SW480 (cell line): ENCODE measurements at regions not wholly inside any gene's neighbourhood (a gene's known extent, or its start where the extent isn't known, plus 50 kb on each side); places are given as distances from the start of the nearest gene placed in this dataset.
"Not testable (repeated sequence)": the region's sequence is repeated elsewhere in the genome, so short reads cannot be mapped to it uniquely, and the experiment has no call there.

ENCODE experiments used
- DNase-seq: peaks from one replicate; pipeline ENCODE4 v3.0.0-alpha.2; 2016; ENCODE audit warnings: low spot score

DNA sequence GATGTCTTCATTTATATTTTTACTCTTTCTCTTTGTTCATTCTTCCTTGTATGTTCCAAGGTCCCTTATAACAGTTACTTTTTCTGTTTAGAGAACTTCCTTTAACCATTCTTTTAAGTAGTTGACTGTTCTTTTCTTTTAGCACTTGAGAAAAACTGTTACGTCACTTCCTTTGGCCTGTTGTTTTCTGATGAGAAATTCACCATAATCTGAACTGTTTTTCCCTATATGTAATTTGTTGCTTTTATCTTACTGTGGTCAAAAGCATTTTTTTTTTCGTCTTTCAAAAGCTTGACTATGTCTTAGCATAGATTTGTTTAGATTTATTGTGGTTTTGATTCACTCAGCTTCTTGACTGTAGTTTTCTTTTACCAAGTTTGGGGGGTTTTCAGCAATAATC, 1660.3 kb upstream of the PCDH10 start:
- DNase-seq: no peak

DNA sequence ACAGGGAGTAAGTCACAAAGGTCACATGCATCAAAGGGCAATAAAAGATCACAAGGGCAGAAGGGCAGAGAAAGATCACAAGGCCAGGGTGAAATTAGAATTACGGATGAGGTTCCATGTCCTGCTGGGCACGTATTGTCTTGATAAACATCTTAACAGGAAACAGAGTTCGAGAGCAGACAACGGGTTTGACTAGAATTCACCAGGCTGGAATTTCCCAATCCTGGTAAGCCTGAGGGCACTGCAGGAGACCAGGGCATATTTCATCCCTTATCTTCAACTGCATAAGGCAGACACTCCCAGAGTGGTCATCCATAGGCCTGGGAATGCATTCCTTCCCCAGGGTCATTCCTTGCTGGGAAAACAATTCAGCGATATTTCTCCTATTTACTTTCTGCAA, 1652.9 kb upstream of the PCDH10 start:
- not testable (repeated sequence) for DNase-seq

DNA sequence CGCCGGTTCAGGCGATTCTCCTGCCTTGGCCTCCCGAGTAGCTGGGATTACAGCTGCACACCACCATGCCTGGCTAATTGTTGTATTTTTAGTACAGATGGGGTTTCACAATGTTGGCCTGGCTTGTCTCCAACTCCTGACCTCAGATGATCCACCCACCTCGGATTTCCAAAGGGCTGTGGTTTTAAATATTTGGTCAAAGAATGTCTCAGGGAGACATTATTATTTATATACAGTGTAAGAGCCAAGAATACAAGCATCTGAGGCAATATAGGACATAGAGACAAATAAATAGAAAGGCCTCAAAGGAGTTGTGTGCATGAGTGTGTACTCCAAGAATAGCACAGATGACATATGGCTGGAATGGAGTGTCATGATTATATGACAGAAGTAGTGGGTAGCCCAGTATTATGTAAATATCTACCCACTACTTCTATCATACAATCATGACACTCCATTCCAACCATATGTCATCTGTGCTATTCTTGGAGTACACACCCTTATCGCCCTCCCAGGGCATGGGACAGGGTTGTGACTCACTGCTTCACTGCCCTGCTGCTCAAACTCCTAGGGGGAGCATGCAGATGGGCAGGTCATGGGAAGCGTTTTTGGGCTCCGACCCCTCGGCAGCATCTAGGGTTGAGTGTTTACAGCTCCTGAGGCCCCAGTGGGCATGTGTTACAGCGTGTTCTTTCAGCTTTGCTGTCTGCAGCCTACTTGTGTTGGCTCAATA, 1649.8 kb upstream of the PCDH10 start:
- no peak for DNase-seq

DNA sequence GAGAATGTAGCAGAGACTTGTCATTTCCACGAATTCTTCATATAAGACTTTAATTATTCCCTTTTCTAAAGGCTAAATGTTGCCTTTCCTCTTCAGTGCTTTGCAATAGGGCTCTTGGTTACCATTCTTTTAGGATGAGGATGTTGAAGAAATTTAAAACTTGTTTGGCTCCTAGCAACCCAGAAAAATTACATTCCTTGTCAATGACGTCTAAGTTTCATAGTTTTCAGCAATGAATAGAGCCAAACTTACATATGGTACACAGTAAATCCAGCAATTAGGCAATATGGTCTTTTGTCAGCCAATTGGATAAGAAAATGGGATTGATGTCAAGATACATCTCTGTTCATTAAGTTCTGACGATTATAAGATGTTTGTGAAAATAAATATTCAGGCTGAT, 1639.6 kb upstream of the PCDH10 start:
- no peak for DNase-seq

DNA sequence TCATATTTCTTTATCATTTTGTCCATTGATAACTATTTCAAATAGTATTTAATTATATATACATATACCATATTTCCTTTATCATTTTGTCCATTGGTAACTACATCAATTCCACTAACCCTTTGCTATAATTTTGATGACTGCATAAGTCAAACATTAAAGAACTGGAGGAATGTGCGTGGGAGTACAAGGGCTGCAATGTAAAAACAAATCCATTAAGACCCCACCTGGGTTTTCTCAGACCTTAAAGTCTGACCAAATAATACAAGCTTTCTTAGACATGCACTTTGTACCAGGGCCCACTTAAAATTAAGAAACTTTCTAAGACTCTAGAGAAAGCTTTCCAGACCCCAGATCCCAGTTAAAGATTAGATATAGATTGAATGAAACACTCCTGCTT, 1622.4 kb upstream of the PCDH10 start:
- no peak for DNase-seq

DNA sequence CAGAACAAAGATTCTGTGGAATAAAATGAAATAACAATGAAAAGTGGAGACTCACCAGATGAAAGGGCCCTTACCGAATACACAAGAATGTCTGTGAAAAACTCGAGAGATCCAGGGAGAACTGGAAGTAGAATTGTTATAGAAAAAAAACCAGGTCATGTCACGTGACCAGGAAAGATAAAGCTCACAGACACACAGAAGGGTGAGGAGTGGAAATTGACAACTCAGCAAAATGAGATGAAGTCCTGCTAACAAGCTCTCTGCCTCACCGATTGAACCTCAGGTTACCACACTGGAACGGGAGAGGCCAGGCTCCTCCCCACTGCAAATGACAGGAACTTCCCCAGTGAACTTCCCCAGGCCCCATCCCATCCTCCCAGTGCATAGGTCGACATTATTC, 1618.0 kb upstream of the PCDH10 start:
- no peak for DNase-seq

DNA sequence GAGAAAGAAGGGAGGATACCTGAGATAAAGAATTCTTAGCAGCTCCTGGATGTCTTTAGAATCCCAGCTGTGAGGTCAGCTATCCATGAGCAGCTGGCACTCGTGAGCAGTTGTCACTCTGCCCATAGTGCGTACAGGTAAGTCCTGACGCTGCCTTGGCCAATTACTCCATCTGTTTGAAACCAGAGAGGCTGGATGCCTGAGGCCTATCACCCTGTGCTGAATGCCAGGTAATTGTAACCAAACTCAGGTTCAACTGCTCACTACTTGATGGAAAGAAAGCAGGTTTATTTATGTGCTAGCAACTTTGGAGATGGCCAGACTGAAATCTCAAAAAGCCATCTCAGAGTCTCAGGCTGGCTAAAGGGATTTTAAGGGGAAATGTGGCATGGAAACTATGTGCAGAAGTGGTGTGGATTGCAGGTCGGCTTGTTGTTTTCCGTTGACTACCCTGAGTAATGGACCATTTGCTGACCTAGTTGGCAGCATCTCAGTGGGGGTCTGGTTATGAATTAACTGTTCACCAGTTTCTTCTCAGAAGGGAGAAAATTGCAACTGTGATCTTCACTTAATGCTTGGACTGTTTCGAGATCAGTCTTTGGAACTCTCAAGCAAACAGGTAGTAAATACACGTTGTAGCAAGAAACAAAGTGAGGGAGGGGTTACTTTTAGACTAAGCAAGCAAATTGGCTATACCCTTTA, 1614.0 kb upstream of the PCDH10 start:
- DNase-seq: no peak

DNA sequence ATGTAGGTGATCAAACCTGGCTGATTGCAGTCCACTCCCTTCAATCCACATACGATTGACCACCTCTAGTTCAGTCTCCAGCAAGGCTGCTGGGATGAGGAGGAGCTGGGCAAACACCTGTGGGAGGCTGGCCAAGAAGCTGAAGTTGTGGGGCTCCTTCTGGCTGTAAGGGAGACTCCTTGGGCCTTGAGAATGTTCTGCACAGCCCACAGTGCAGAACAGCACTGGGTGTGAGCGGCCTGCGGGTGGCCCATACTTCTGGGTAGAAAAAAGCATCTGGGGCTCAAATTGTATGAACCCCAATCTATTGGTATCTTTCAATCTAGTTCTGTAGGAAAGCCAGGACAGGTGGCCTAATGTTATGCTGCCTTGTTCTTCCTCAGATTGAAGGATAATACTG, 1608.8 kb upstream of the PCDH10 start:
- no peak for DNase-seq

DNA sequence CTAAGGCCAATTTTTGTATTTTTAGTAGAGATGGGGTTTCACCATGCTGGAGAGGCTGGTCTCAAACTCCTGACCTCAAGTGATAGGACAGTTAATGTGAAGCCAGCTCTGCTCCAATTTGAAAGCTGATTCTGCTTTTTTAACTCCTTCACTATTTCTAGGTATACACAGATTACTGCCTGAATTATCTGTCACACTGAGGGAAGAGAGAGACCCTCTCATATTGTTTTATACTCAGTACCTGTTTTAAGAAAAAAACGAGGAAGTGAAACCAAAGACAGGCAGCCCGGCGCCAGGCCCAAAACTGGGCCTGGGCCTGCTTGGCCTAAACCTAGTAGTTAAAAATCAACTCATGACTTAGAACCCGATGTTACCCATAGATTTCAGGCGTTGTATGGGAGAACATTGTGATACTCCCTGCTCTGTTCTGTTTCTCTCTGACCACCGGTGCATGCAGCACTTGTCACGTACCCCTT, 1601.5 kb upstream of the PCDH10 start:
- no peak for DNase-seq

DNA sequence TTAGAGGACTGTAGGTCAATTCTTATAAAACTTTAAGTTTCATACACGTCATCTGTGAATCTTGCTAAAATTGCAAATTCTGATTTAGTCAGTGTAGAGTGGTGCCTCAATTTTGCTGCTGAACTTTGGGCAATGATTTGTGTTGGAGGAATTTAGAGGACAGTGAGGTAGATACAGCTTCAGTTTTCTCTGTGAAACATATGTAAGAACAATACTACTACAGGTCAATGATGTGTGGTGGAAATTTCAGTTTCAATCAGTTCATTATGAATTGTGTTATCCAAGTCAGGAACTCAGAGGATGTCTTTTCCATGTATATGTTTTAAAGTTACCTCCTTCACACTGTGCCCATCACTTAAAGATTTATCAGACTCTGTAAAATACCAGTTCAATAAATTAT, 1597.8 kb upstream of the PCDH10 start:
- DNase-seq: no peak

DNA sequence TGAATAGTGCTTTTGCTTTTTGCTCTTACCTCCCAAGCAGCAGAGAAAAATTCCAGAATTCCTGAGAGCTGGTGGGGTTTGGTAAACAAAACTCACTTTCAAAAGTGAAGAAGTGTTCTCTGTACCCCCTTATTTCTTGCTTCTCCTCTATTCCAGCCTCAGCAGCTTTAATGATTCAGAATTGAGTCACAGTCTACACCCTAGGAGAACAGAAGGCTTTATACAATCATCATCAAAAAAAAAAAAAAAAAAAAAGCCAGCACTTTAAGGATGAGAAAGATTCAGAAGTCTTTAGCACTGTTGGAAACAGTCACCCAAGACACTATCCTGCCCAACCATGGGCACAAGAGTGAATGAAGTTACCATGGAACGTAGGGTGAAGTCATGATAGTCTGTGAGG, 1583.1 kb upstream of the PCDH10 start:
- DNase-seq: no peak

DNA sequence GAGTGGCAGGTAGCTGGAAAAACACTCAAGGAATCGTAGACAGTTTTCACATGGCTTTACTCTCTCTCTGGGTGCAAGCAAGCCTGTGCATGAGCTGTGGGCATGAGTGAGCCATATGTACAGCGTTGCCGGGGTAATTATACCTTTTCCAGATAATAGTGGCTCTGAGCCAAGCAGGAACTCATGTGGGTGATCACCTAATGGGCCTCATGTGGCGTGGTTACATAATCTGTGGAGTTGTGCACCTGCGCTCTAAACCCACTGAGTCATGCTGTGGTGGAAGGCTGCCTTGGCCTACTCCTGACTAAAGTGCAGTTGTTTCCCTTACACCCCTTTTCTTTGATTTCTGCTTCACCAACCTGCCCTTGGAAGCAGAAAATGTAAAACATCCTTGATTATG, 1564.5 kb upstream of the PCDH10 start:
- DNase-seq: no peak

DNA sequence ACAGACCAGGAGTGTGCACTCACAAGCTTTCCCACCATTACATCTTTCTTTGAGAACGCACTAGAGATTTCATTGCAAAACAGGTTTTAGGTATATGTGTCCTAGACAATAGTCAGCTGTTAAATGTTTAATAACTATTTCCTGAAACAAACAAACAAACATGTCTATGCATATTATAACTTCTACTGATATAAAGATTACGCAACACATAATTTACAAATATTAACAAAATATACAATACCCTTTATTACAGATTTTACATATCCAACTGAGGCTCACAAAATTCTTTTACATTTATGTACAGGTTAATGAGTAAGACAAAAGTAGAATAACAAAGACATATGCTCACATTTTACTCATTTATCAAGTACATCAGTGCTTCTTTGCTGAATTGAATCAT, 1554.0 kb upstream of the PCDH10 start:
- no peak for DNase-seq

DNA sequence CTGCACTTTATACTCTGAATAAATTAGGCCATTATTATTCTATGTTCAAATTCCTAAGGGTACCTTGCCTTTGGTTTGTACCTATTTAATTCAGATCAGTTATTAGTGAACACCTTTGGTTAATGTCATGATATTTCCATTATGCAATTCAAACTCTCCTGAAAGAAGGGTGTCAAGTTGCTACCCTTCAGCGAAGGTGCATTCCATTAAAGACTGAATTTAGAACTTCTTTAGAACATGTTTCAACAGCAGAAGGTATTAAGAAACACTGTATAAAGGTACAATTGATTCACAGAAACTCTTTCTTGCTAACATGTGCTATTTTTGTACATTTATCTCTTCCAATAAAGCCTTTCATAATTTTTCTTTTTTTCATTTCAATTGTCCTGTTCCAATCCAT, 1545.4 kb upstream of the PCDH10 start:
- DNase-seq: no peak

DNA sequence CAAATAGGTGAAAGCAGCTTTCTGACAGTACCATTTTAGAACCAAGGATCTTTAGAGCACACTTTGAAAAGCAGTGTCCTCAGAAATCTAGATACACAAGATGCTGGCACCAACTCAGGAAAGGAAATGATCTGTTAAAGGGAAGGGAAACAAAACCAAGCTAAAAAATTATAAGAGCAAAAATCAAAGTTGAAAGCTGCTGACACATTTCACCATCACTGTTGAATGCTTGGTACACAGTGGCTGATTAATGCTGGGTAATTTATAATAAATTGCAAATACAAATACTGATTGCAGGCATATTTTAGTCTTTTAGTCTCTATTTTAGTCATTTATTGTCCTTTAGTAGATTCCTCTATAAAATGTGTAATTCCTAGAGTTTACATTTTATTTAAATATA, 1540.1 kb upstream of the PCDH10 start:
- no peak for DNase-seq

DNA sequence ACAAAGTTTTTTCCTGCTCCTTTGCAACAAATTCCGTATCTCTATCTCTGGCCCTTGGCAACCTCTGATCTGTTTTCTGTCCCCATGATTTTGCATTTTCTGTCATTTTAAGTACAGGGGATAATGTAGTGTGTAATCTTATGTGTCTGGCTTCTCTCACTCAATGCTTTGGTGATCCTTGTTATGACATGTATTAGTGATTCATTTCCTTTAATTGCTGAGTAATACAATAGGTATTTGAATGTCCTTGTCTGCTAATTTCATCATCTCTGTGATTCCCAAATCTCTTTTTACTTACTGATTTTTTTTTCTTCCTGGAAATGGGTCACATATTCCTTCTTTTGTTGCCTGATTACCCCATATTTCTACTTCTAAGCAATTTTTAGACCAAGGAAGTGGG, 1538.6 kb upstream of the PCDH10 start:
- DNase-seq: not testable (repeated sequence)

DNA sequence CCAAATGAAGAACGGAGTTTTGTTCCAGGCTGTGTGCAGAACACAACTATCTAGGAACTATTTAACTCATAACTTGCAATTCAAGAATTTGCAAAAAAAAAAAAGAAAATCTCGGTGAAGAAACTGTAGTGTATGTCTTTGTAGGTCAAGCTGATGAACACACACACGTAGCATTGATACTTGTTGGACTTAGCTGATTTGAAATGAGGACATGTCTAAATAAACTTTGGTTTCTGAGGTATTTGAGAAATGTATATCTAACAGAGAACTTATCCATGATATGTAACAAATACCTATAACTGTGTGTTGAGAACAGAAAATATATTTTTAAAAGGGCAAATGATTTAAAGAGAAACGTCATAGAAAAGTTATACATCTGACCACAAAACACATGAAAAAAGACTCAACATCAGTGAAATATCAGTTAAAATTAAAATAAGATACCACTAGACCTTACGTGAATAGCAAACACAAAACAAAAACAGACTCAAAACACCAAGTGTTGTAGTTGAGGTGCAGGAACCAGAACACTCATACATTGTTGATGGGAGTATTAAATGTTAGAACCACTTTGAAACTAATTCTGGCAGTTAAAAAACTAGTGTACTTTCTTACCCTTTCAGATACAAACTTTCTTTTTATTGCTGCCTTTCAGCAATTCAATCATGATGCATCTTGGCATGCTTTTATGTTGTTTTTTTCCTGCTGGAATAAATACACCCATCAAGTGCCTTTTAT, 1535.8 kb upstream of the PCDH10 start:
- DNase-seq: no peak

DNA sequence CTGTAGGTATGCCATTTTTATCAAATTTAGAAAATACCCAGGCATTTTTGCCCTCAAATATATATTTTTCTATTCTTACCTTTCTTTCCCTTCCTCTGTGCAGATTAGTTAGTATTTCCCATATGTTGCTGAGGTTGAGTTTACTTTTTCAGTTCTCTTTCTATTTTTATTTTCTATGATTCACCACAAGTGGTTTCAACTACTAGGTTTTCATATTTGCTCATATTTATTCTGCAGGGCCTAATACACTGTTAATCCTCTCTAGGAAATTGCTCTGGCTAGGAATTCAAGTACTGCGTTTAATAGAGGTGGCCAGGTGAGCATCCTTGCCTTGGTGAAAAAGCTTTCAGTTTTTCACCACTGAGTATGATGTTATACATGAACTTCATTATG, 1535.3 kb upstream of the PCDH10 start:
- DNase-seq: no peak

DNA sequence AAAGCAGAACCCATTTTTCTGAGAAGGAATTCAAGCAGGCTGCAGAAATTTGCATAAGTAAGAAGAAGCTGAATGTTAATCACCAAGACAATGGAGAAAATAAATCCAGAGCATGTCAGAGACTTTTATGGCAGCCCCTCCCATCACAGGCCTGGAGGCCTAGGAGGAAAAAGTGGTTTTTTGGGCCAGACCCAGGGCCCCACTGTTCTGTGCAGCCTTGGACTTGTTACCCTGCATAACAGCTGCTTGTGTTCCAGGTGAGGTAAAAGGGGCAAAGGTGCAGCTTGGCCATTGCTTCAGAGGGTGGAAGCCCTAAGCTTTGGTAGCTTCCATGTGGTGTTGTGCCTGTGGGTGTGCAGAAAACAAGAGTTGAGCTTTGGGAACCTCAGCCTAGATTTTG, 1516.2 kb upstream of the PCDH10 start:
- no peak for DNase-seq

DNA sequence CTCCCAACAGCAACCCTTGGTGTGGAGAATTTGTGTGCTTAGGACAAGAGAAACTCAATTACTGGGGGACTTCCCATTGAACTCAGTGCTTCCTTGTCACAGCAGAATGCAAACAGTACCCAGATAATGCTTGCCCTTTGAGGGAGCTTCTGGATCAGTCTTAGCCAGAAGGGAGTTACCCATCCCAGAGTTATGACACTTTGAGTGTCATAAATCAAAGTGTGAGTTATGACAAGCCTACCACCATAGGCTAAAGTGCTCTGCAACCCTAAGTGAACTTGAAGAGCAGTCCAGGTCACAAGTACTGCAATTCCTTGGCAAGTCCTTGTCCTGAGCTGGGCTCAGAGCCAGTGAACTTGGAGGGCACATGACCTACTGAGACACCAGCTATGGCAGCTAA, 1513.9 kb upstream of the PCDH10 start:
- no peak for DNase-seq

DNA sequence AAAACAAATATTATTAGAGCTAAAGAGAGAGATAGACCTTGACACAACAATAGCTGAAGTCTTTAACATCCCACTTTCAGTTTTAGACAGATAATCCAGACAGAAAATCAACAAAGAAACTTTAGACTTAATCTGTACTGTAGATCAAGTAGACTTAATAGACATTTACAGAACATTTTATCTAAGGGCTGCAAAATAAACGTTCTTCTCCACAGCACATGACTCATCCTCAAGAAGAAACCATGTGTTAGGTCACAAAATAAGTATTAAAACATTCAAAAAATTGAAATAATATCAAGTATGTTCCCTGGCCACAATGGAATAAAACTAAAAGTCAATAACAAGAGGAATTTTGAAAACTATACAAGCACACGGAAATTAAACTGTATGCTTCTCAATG, 1510.3 kb upstream of the PCDH10 start:
- no peak for DNase-seq

DNA sequence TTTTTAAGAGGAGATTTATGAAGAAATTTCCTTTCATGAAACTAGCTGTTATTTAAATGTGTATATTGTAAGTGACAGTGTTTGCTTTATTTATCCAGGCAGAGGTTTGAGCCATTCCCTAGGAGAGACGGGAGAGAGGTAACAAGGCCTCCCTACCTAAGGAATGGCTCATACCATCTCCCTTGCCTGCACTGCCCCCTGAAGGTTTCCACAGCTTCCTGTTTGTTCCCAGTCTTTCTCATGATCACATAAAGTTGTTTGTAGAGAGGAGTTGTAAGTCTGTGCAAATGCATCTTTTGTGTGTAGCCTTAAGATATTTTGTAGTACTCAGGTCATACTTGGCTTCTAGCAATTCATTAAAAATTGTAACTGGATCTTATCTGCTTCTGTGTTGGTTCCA, 1504.5 kb upstream of the PCDH10 start:
- peak; percentile 1 for DNase-seq

DNA sequence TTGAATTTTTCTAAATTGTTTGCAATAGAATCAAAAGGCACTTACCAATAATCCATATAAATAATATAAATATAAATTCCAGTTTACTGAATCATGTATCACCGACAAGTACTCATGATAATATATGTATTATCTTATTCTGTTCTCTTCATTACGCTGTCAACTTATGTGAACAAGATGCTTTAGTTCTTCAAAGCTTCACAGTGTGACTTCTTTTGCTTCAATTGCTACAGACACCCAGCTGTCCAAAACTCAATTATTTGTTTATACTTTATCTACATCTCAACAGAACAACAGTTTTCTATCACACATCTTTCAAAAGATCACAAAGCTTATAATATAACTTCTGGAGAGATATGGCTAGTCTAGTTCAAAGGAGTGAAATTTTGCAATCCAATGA, 1499.9 kb upstream of the PCDH10 start:
- DNase-seq: no peak
